ENCODE measurements at regions not wholly inside any gene's neighbourhood (a gene's known extent, or its start where the extent isn't known, plus 50 kb on each side); places are given as distances from the start of the nearest gene placed in this dataset.
A peak's percentile ranks its signal among the peaks of the same experiment; 100 is the strongest.
"Not testable (repeated sequence)": the region's sequence is repeated elsewhere in the genome, so short reads cannot be mapped to it uniquely, and the experiment has no call there.

GRCh38 chr5:67636091-67636490 lies 439.5 kb upstream of the CD180 start:
- H3K36me3 Mint-ChIP-seq, result peaks cover 2% of the 10 kb centered on the region
- H3K36me3 ChIP-seq, result no peaks in the 10 kb centered on the region
- TF ChIP-seq EZH2phosphoT487 (IDR thresholded peaks at IDR 0.05) (no peak), EZH2 (IDR thresholded peaks at IDR 0.05) (no peak), CTCF (IDR thresholded peaks at IDR 0.05) (no peak)
- peaks cover 15% of the 10 kb centered on the region for H3K4me1 Mint-ChIP-seq
- no peaks in the 10 kb centered on the region for H3K27me3 ChIP-seq
- H3K4me3 ChIP-seq, result no peak overlapping the region
- DNase-seq (ENCODE audit: low spot score), result no peak
- no peaks in the 10 kb centered on the region for H4K20me1 ChIP-seq (ENCODE audit: low read depth)
- no peak overlapping the region for H3K4me2 ChIP-seq
- H3K27me3 Mint-ChIP-seq (ENCODE audit: insufficient read depth, low read depth), result no peaks in the 10 kb centered on the region
- no peaks in the 10 kb centered on the region for H3K79me2 ChIP-seq (ENCODE audit: low read depth)
- no peak overlapping the region for H3K4me3 Mint-ChIP-seq
- H3K9me3 Mint-ChIP-seq, result peaks cover 30% of the 10 kb centered on the region
- peaks cover 5% of the 10 kb centered on the region for H3F3A ChIP-seq (ENCODE audit: low read depth)
- no peak overlapping the region for H3K27ac ChIP-seq
- no peak overlapping the region for H3K27ac Mint-ChIP-seq
- H3K4me1 ChIP-seq, result peaks cover 13% of the 10 kb centered on the region
- H3K9ac ChIP-seq, result no peak overlapping the region
- no peaks in the 10 kb centered on the region for H3K9me3 ChIP-seq (ENCODE audit: low read depth)
- H2AFZ ChIP-seq (replicated peaks), result no peak overlapping the region

GRCh38 chr5:67627079-67627478 lies 430.5 kb upstream of the CD180 start:
- H3K4me3 ChIP-seq; H3K9me3 ChIP-seq (ENCODE audit: low read depth); H3K27me3 ChIP-seq; H3K27ac Mint-ChIP-seq; H3K79me2 ChIP-seq (ENCODE audit: low read depth); H2AFZ ChIP-seq (replicated peaks); H3K4me2 ChIP-seq; H4K20me1 ChIP-seq (ENCODE audit: low read depth); H3K36me3 Mint-ChIP-seq; H3K36me3 ChIP-seq; H3K27me3 Mint-ChIP-seq (ENCODE audit: insufficient read depth, low read depth); H3K27ac ChIP-seq; DNase-seq (ENCODE audit: low spot score); H3K4me3 Mint-ChIP-seq; H3K9ac ChIP-seq; H3K4me1 Mint-ChIP-seq: not testable (repeated sequence)
- peaks cover 29% of the 10 kb centered on the region for H3K9me3 Mint-ChIP-seq
- H3F3A ChIP-seq (ENCODE audit: low read depth), result peaks cover 27% of the 10 kb centered on the region
- H3K4me1 ChIP-seq, result peaks cover 24% of the 10 kb centered on the region

GRCh38 chr5:67623078-67623477 lies 426.5 kb upstream of the CD180 start:
- no peak for TF ChIP-seq CTCF (IDR thresholded peaks at IDR 0.05)
- Mint-ChIP-seq H3K27me3 (ENCODE audit: insufficient read depth, low read depth) (peaks cover 4% of the 10 kb centered on the region), H3K4me1 (peaks cover 15% of the 10 kb centered on the region), H3K9me3 (peaks cover 5% of the 10 kb centered on the region), H3K27ac (no peak overlapping the region), H3K4me3 (no peak overlapping the region), H3K36me3 (peaks cover 2% of the 10 kb centered on the region)
- peak; percentile 48 for DNase-seq (ENCODE audit: low spot score)
- Histone ChIP-seq H3K4me1 (peaks cover 35% of the 10 kb centered on the region), H3K27ac (peak overlapping the region; percentile 70), H3F3A (ENCODE audit: low read depth) (peaks cover 23% of the 10 kb centered on the region), H3K9ac (no peak overlapping the region), H3K27me3 (no peaks in the 10 kb centered on the region), H3K36me3 (no peaks in the 10 kb centered on the region), H3K4me3 (no peak overlapping the region), H3K9me3 (ENCODE audit: low read depth) (no peaks in the 10 kb centered on the region), H3K4me2 (peak overlapping the region; percentile 33), H3K79me2 (ENCODE audit: low read depth) (no peaks in the 10 kb centered on the region), H4K20me1 (ENCODE audit: low read depth) (no peaks in the 10 kb centered on the region), H2AFZ (replicated peaks) (no peak overlapping the region)

- Mint-ChIP-seq H3K4me1 (peaks cover 23% of the 10 kb centered on the region), H3K27ac (peak overlapping the region; percentile 48), H3K4me3 (no peak overlapping the region), H3K9me3 (no peaks in the 10 kb centered on the region), H3K27me3 (ENCODE audit: insufficient read depth, low read depth) (peaks cover 4% of the 10 kb centered on the region), H3K36me3 (peaks cover under 1% of the 10 kb centered on the region)
- no peak overlapping the region for H3K4me3 ChIP-seq
- H3K36me3 ChIP-seq, result no peaks in the 10 kb centered on the region
- no peaks in the 10 kb centered on the region for H3K27me3 ChIP-seq
- H2AFZ ChIP-seq (replicated peaks), result no peak overlapping the region
- TF ChIP-seq EZH2phosphoT487 (IDR thresholded peaks at IDR 0.05) (no peak), CTCF (IDR thresholded peaks at IDR 0.05) (no peak)
- no peak for DNase-seq (ENCODE audit: low spot score)
- peaks cover 23% of the 10 kb centered on the region for H3F3A ChIP-seq (ENCODE audit: low read depth)
- no peak overlapping the region for H3K4me2 ChIP-seq
- H3K4me1 ChIP-seq, result peaks cover 40% of the 10 kb centered on the region
- H4K20me1 ChIP-seq (ENCODE audit: low read depth), result no peaks in the 10 kb centered on the region
- no peaks in the 10 kb centered on the region for H3K9me3 ChIP-seq (ENCODE audit: low read depth)
- H3K9ac ChIP-seq, result no peak overlapping the region
- no peaks in the 10 kb centered on the region for H3K79me2 ChIP-seq (ENCODE audit: low read depth)
- no peak overlapping the region for H3K27ac ChIP-seq
These were observed 424.1 kb upstream of the CD180 start for GRCh38 chr5:67620424-67621397.

Measured in neural progenitor cell (in vitro differentiated cells).